Endothelial cell of umbilical vein (primary cell): ENCODE measurements at regions not wholly inside any gene's neighbourhood (a gene's known extent, or its start where the extent isn't known, plus 50 kb on each side); places are given as distances from the start of the nearest gene placed in this dataset.

Experiments used
- EZH2 ChIP-seq: IDR thresholded peaks from 2 replicates; pipeline ENCODE4 v1.6.1; 2012; ENCODE audit warnings: borderline replicate concordance, low read depth, mild to moderate bottlenecking, moderate library complexity, low read length, inconsistent platforms; ENCODE audit not compliant: severe bottlenecking
- POLR2A ChIP-seq: IDR thresholded peaks from 2 replicates; pipeline ENCODE4 v1.6.1; 2012; ENCODE audit warnings: low read depth, mild to moderate bottlenecking, control low read depth, low read length

GRCh38 chr11:76730887-76731565, 52.1 kb upstream of the TSKU start:
- no peak for TF ChIP-seq POLR2A
- TF ChIP-seq EZH2 = no peak
